ENCODE measurements at regions not wholly inside any gene's neighbourhood (a gene's known extent, or its start where the extent isn't known, plus 50 kb on each side); places are given as distances from the start of the nearest gene placed in this dataset.

- TF ChIP-seq CTCF (IDR thresholded peaks at IDR 0.05; ENCODE audit: extremely low read depth in 1 of 2, insufficient read depth in 1 of 2, low read depth in 1 of 2, low read length in 2 of 2) (no peak), POLR2AphosphoS5 (IDR thresholded peaks at IDR 0.05; ENCODE audit: insufficient read depth, low read depth, low read length) (no peak), JUN (IDR thresholded peaks at IDR 0.05; ENCODE audit: borderline replicate concordance, insufficient read depth, insufficient read length, low read depth) (no peak), EZH2 (IDR thresholded peaks at IDR 0.05; ENCODE audit: borderline replicate concordance, low read depth, low read length, severe bottlenecking) (no peak), POLR2A (IDR thresholded peaks at IDR 0.05; ENCODE audit: low read depth, low read length) (no peak), GATA2 (IDR thresholded peaks at IDR 0.05; ENCODE audit: insufficient read depth, insufficient read length, low read depth, low read length) (no peak), MAX (IDR thresholded peaks at IDR 0.05; ENCODE audit: insufficient read depth, insufficient read length) (no peak)
Observed at GRCh38 chr4:30619679-30620078, 100.5 kb upstream of the PCDH7 start.

All from endothelial cell of umbilical vein (primary cell).